ENCODE measurements at regions not wholly inside any gene's neighbourhood (a gene's known extent, or its start where the extent isn't known, plus 50 kb on each side); places are given as distances from the start of the nearest gene placed in this dataset.
"Not testable (repeated sequence)": the region's sequence is repeated elsewhere in the genome, so short reads cannot be mapped to it uniquely, and the experiment has no call there.

- DNase-seq: no peak
These were observed 379.3 kb downstream of the MAFB start for GRCh38 chr20:40309731-40310130.

GRCh38 chr20:40307997-40308396 lies 381.0 kb downstream of the MAFB start:
- no peak for DNase-seq

- no peak for DNase-seq
These were observed 381.8 kb downstream of the MAFB start for GRCh38 chr20:40307268-40307667.

- no peak for DNase-seq
These were observed 383.7 kb downstream of the MAFB start for GRCh38 chr20:40305303-40305702.

GRCh38 chr20:40304119-40304613 lies 384.9 kb downstream of the MAFB start:
- no peak for DNase-seq

GRCh38 chr20:40294747-40295146 lies 394.3 kb downstream of the MAFB start:
- no peak for DNase-seq

GRCh38 chr20:40294175-40294574 lies 394.9 kb downstream of the MAFB start:
- no peak for DNase-seq

- no peak for DNase-seq
These were observed 395.3 kb downstream of the MAFB start for GRCh38 chr20:40293740-40294139.

- no peak for DNase-seq
These were observed 397.4 kb downstream of the MAFB start for GRCh38 chr20:40291493-40292135.

GRCh38 chr20:40287683-40288082 lies 401.4 kb downstream of the MAFB start:
- DNase-seq: no peak

GRCh38 chr20:40286975-40287531 lies 402.0 kb downstream of the MAFB start:
- DNase-seq: no peak

GRCh38 chr20:40284611-40285010 lies 404.4 kb downstream of the MAFB start:
- no peak for DNase-seq

GRCh38 chr20:40283689-40284088 lies 405.3 kb downstream of the MAFB start:
- no peak for DNase-seq

GRCh38 chr20:40282941-40283340 lies 406.1 kb downstream of the MAFB start:
- no peak for DNase-seq

GRCh38 chr20:40282541-40282940 lies 406.5 kb downstream of the MAFB start:
- no peak for DNase-seq

GRCh38 chr20:40280616-40281015 lies 408.4 kb downstream of the MAFB start:
- no peak for DNase-seq

GRCh38 chr20:40279390-40279789 lies 409.6 kb downstream of the MAFB start:
- no peak for DNase-seq

GRCh38 chr20:40278673-40279072 lies 410.4 kb downstream of the MAFB start:
- DNase-seq: no peak

GRCh38 chr20:40276301-40276700 lies 412.7 kb downstream of the MAFB start:
- no peak for DNase-seq

- DNase-seq: no peak
These were observed 413.3 kb downstream of the MAFB start for GRCh38 chr20:40275738-40276137.

- no peak for DNase-seq
These were observed 414.0 kb downstream of the MAFB start for GRCh38 chr20:40274912-40275533.

- not testable (repeated sequence) for DNase-seq
These were observed 419.8 kb downstream of the MAFB start for GRCh38 chr20:40269274-40269673.

GRCh38 chr20:40268321-40269075 lies 420.5 kb downstream of the MAFB start:
- DNase-seq: no peak
